NCI-H2171 (cell line): ENCODE measurements at regions not wholly inside any gene's neighbourhood (a gene's known extent, or its start where the extent isn't known, plus 50 kb on each side); places are given as distances from the start of the nearest gene placed in this dataset.

ENCODE experiments used
- DNase-seq: peaks from one replicate; lab custom pipeline; 2025; lab: John Stamatoyannopoulos, UW

- DNase-seq: no peak
These were observed 101.6 kb upstream of the DLX2 start for GRCh38 chr2:172204309-172204708.

GRCh38 chr2:172204762-172205161 lies 102.1 kb upstream of the DLX2 start:
- DNase-seq: no peak

GRCh38 chr2:172205292-172205691 lies 102.6 kb upstream of the DLX2 start:
- no peak for DNase-seq

- DNase-seq: no peak
These were observed 105.2 kb upstream of the DLX2 start for GRCh38 chr2:172207911-172208310.

GRCh38 chr2:172208791-172209325 lies 106.2 kb upstream of the DLX2 start:
- DNase-seq: no peak

- no peak for DNase-seq
These were observed 107.9 kb upstream of the DLX2 start for GRCh38 chr2:172210599-172210998.

GRCh38 chr2:172211512-172211911 lies 108.8 kb upstream of the DLX2 start:
- DNase-seq: no peak

- DNase-seq: no peak
These were observed 110.6 kb upstream of the DLX2 start for GRCh38 chr2:172213116-172213860.

GRCh38 chr2:172214252-172214651 lies 111.6 kb upstream of the DLX2 start:
- DNase-seq: no peak

GRCh38 chr2:172215172-172215935 lies 112.7 kb upstream of the DLX2 start:
- no peak for DNase-seq

- DNase-seq: no peak
These were observed 113.2 kb upstream of the DLX2 start for GRCh38 chr2:172215936-172216335.

GRCh38 chr2:172216477-172216876 lies 113.8 kb upstream of the DLX2 start:
- DNase-seq: no peak

- no peak for DNase-seq
These were observed 116.5 kb upstream of the DLX2 start for GRCh38 chr2:172219201-172219600.

GRCh38 chr2:172220121-172220520 lies 117.4 kb upstream of the DLX2 start:
- no peak for DNase-seq

- DNase-seq: no peak
These were observed 120.9 kb upstream of the DLX2 start for GRCh38 chr2:172223601-172224054.

GRCh38 chr2:172225786-172226185 lies 123.1 kb upstream of the DLX2 start:
- DNase-seq: no peak

GRCh38 chr2:172226244-172227061 lies 123.8 kb upstream of the DLX2 start:
- no peak for DNase-seq

- DNase-seq: no peak
These were observed 125.0 kb upstream of the DLX2 start for GRCh38 chr2:172227719-172228118.

- DNase-seq: peak; percentile 40
These were observed 125.6 kb upstream of the DLX2 start for GRCh38 chr2:172228177-172228808.

GRCh38 chr2:172229125-172229524 lies 126.4 kb upstream of the DLX2 start:
- DNase-seq: no peak

- DNase-seq: no peak
These were observed 127.7 kb upstream of the DLX2 start for GRCh38 chr2:172230332-172230888.
